ENCODE measurements at regions not wholly inside any gene's neighbourhood (a gene's known extent, or its start where the extent isn't known, plus 50 kb on each side); places are given as distances from the start of the nearest gene placed in this dataset.
A peak's percentile ranks its signal among the peaks of the same experiment; 100 is the strongest.

GRCh38 chr7:115409682-115410433, 488.0 kb downstream of the MDFIC start:
- Mint-ChIP-seq H3K27ac (no peak overlapping the region), H3K4me3 (peak overlapping the region; percentile 2), H3K9me3 (ENCODE audit: insufficient read depth) (no peaks in the 10 kb centered on the region), H3K4me1 (peaks cover 24% of the 10 kb centered on the region), H3K27me3 (peaks cover 3% of the 10 kb centered on the region)
- ChIA-PET POLR2A (no interaction called here), CTCF (interaction anchor here (0.7 kb wide), 1 partner anchor 14 kb away, joined by 3 read pairs; no protein-coding TSS in a partner anchor)
- TF ChIP-seq CTCF (IDR thresholded peaks at IDR 0.05): no peak
- TF ChIP-seq EZH2 (IDR thresholded peaks at IDR 0.05; ENCODE audit: borderline replicate concordance, insufficient read depth, low read depth, low read length, poor library complexity, severe bottlenecking): no peak
- Histone ChIP-seq H3K27ac (ENCODE audit: low read length in 2 of 2) (peak overlapping the region in 1 of 2 donors; percentile 78), H3K27me3 (replicated peaks in 1 of 4; ENCODE audit: control extremely low read depth in 1 of 4, control insufficient read depth in 3 of 4, insufficient read depth in 4 of 4, low read length in 3 of 4) (no peaks in the 10 kb centered on the region), H3K4me3 (ENCODE audit: control extremely low read depth in 1 of 5, extremely low read depth in 1 of 5, insufficient read depth in 1 of 5, low read depth in 2 of 5, low read length in 4 of 5) (peak overlapping the region in 1 of 5 experiments; percentile 18), H3K9me3 (ENCODE audit: control extremely low read depth in 1 of 3, control insufficient read depth in 2 of 3, insufficient read depth in 1 of 3, low read length in 2 of 3) (no peaks in the 10 kb centered on the region), H3K36me3 (replicated peaks in 1 of 2; ENCODE audit: control extremely low read depth in 1 of 2, control insufficient read depth in 1 of 2, extremely low read depth in 1 of 2, insufficient read depth in 2 of 2, low read length in 1 of 2) (no peaks in the 10 kb centered on the region), H3K4me1 (ENCODE audit: control insufficient read depth in 2 of 2, insufficient read depth in 2 of 2, low read length in 2 of 2) (peaks cover 24 to 25% of the 10 kb centered on the region in 2 donors), H3K9ac (ENCODE audit: low read length) (no peak overlapping the region), H2AFZ (ENCODE audit: insufficient read depth, low read depth, low read length, poor library complexity, severe bottlenecking) (peak overlapping the region; percentile 53), H3K79me2 (ENCODE audit: control insufficient read depth, insufficient read depth, low read length) (no peaks in the 10 kb centered on the region), H4K20me1 (ENCODE audit: control insufficient read depth, insufficient read depth, low read length, poor library complexity, severe bottlenecking) (no peaks in the 10 kb centered on the region), H3K4me2 (replicated peaks; ENCODE audit: low read depth, low read length, poor library complexity, severe bottlenecking) (peak overlapping the region; percentile 71)
- intact Hi-C loops (cut with micrococcal nuclease): loop anchor here (2.0 to 5.0 kb wide), 3 partner anchors 25 to 488 kb away; partner anchors contain the start of gene MDFIC
- DNase-seq: peak; percentile 8
- no peak for ATAC-seq (ENCODE audit: low read depth)
- whole genome bisulfite sequencing (ENCODE audit: insufficient coverage): no CpG with 5 or more reads among the region's 3 CpGs

- ATAC-seq (ENCODE audit: low read depth) (no peak), DNase-seq (no peak)
- Histone ChIP-seq H4K20me1 (ENCODE audit: control insufficient read depth, insufficient read depth, low read length, poor library complexity, severe bottlenecking) (no peaks in the 10 kb centered on the region), H3K9ac (ENCODE audit: low read length) (no peak overlapping the region), H2AFZ (ENCODE audit: insufficient read depth, low read depth, low read length, poor library complexity, severe bottlenecking) (no peak overlapping the region), H3K9me3 (ENCODE audit: control extremely low read depth in 1 of 3, control insufficient read depth in 2 of 3, insufficient read depth in 1 of 3, low read length in 2 of 3) (no peaks in the 10 kb centered on the region), H3K79me2 (ENCODE audit: control insufficient read depth, insufficient read depth, low read length) (no peaks in the 10 kb centered on the region), H3K27me3 (replicated peaks in 1 of 4; ENCODE audit: control extremely low read depth in 1 of 4, control insufficient read depth in 3 of 4, insufficient read depth in 4 of 4, low read length in 3 of 4) (no peaks in the 10 kb centered on the region), H3K36me3 (replicated peaks in 1 of 2; ENCODE audit: control extremely low read depth in 1 of 2, control insufficient read depth in 1 of 2, extremely low read depth in 1 of 2, insufficient read depth in 2 of 2, low read length in 1 of 2) (no peaks in the 10 kb centered on the region), H3K4me2 (replicated peaks; ENCODE audit: low read depth, low read length, poor library complexity, severe bottlenecking) (no peak overlapping the region), H3K4me1 (ENCODE audit: control insufficient read depth in 2 of 2, insufficient read depth in 2 of 2, low read length in 2 of 2) (peaks cover 16% of the 10 kb centered on the region in 2 donors), H3K27ac (ENCODE audit: low read length in 2 of 2) (no peak overlapping the region), H3K4me3 (ENCODE audit: control extremely low read depth in 1 of 5, extremely low read depth in 1 of 5, insufficient read depth in 1 of 5, low read depth in 2 of 5, low read length in 4 of 5) (no peak overlapping the region)
- no peak overlapping the region for H3K4me3 Mint-ChIP-seq
- H3K27ac Mint-ChIP-seq: no peak overlapping the region
- no peaks in the 10 kb centered on the region for H3K27me3 Mint-ChIP-seq
- TF ChIP-seq CTCF (IDR thresholded peaks at IDR 0.05) (no peak), EZH2 (IDR thresholded peaks at IDR 0.05; ENCODE audit: borderline replicate concordance, insufficient read depth, low read depth, low read length, poor library complexity, severe bottlenecking) (no peak)
- peaks cover 2% of the 10 kb centered on the region for H3K9me3 Mint-ChIP-seq (ENCODE audit: insufficient read depth)
- CTCF ChIA-PET: no interaction called here
- peaks cover 18% of the 10 kb centered on the region for H3K4me1 Mint-ChIP-seq
- POLR2A ChIA-PET: no interaction called here
- intact Hi-C loops (cut with micrococcal nuclease): no loop called here
Measured at GRCh38 chr7:115406219-115406618, 484.3 kb downstream of the MDFIC start.
